DMS79 (cell line): ENCODE measurements at regions not wholly inside any gene's neighbourhood (a gene's known extent, or its start where the extent isn't known, plus 50 kb on each side); places are given as distances from the start of the nearest gene placed in this dataset.
"Not testable (repeated sequence)": the region's sequence is repeated elsewhere in the genome, so short reads cannot be mapped to it uniquely, and the experiment has no call there.

Experiments
- DNase-seq: peaks from one replicate; lab custom pipeline; 2025; lab: John Stamatoyannopoulos, UW

GRCh38 chr7:65800890-65801341, 72.0 kb upstream of the VKORC1L1 start:
- DNase-seq, result no peak

GRCh38 chr7:65804887-65805286, 68.0 kb upstream of the VKORC1L1 start:
- no peak for DNase-seq

DNA sequence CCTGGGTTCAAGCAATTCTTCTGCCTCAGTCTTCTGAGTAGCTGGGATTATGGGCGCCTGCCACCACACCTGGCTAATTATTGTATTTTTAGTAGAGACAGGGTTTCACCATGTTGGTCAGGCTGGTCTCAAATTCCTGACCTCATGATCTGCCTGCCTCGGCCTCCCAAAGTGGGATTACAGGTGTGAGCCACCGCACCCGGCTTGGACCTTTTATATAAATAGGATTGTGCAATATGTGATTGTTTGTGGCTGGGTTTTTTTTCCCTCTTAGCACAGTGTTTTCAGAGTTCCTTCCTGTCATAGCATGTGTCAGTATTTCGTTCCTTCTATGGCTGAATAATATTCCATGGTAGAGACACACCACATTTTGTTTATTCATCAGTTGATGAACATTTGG, 65.8 kb upstream of the VKORC1L1 start:
- DNase-seq, result not testable (repeated sequence)

DNA sequence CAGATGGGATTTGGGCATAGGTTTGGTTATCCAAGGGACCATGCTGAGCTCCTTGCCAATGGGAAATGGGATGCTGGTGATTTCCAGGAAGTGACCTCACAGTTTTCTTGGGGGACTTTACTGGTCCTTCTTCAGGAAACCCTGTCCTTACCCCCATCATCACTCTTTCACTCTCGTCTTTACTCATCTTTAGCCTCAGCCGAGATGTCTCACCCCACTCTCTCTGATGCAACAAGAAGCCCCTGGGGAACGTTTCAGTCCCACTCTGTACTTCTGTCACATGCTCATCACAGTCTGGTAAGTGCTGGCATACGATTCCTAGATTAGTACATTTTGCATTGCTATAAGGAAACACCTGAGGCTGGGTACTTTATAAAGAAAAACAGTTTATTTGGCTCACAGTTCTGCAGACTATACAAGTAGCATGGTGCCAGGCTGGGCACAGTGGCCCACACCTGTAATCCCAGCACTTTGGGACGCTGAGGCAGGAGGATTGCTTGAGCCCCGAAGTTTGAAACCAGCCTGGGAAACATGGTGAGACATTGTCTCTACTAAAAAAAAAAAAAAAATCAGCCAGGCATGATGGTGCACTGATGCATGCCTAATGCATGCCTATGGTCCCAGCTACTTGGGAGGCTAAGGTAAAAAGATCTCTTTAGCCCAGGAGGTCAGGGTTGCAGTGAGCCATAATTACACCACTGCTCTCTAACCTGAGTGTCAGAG, 63.5 kb upstream of the VKORC1L1 start:
- no peak for DNase-seq

DNA sequence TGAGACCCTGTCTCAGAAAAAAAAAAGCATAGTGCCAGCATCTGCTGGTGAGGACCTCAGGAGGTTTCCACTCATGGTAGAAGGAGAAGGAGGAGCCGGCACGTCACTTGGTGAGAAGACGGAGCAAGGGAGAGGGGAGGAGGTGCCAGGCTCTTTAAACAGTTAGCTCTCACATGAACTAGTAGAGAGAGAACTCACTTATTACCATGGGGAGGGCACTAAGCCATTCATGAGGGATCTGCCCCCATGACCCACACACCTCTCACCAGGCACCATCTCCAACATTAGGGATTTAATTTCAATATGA, 62.9 kb upstream of the VKORC1L1 start:
- DNase-seq, result no peak

DNA sequence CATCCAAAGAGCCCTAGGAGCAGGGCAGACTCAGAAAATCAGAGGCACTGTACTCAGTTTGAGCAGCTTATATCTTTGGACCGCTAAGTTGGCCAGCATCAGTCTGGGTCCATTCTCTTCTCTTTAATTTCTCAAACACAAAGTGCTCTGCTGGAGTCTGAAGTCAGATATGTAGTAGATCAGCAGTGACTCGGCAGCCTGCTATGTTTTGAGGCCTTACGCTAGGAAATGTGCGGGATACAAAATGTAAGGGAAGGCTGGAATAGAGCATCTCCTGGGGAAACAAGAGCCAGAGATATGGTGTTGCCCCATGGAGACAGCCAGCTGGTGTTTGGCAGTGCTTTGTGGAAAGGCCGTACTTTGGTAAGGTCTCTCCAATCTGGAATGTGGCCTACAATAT, 60.6 kb upstream of the VKORC1L1 start:
- DNase-seq, result no peak

GRCh38 chr7:65814556-65815167, 58.2 kb upstream of the VKORC1L1 start:
- DNase-seq, result not testable (repeated sequence)

- no peak for DNase-seq
Observed at GRCh38 chr7:65820287-65820950, 52.5 kb upstream of the VKORC1L1 start.
